ENCODE measurements at regions not wholly inside any gene's neighbourhood (a gene's known extent, or its start where the extent isn't known, plus 50 kb on each side); places are given as distances from the start of the nearest gene placed in this dataset.

DNA sequence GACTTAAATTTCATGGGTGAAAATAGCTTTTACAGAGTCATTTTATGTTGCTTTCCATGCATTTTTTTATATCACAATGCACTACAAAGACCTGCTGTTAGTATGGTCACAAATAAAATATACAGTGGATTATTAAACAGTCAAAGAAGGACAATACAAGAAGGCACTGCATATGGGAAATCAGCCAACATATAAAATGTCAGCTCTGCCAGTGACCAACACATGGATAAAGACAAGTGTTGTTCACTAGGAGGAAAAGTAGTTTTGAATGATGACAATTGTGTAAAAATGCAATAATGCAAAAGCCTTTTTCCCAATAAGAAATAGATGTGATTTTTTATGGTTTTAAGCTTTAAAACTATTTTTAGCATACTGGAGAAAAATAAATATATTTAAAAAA lies 425.3 kb upstream of the CBLB start:
- TF ChIP-seq POLR2A (IDR thresholded peaks at IDR 0.05; ENCODE audit: low read depth), result no peak
- TF ChIP-seq, protein P1, sequence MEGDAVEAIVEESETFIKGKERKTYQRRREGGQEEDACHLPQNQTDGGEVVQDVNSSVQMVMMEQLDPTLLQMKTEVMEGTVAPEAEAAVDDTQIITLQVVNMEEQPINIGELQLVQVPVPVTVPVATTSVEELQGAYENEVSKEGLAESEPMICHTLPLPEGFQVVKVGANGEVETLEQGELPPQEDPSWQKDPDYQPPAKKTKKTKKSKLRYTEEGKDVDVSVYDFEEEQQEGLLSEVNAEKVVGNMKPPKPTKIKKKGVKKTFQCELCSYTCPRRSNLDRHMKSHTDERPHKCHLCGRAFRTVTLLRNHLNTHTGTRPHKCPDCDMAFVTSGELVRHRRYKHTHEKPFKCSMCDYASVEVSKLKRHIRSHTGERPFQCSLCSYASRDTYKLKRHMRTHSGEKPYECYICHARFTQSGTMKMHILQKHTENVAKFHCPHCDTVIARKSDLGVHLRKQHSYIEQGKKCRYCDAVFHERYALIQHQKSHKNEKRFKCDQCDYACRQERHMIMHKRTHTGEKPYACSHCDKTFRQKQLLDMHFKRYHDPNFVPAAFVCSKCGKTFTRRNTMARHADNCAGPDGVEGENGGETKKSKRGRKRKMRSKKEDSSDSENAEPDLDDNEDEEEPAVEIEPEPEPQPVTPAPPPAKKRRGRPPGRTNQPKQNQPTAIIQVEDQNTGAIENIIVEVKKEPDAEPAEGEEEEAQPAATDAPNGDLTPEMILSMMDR (IDR thresholded peaks at IDR 0.05), result no peak

Data from esophagus muscularis mucosa (tissue), 3 donors.